Ishikawa (cell line): ENCODE measurements at regions not wholly inside any gene's neighbourhood (a gene's known extent, or its start where the extent isn't known, plus 50 kb on each side); places are given as distances from the start of the nearest gene placed in this dataset.

Source experiments
- CEBPB ChIP-seq: IDR thresholded peaks from 2 replicates; pipeline ENCODE4 v1.6.1; 2012
- CREB1 ChIP-seq: IDR thresholded peaks from 2 replicates; pipeline ENCODE4 v1.6.1; 2012; ENCODE audit warnings: low read depth
- EGR1 ChIP-seq: IDR thresholded peaks from 2 replicates; pipeline ENCODE4 v1.6.1; 2012
- EP300 ChIP-seq: IDR thresholded peaks from 2 replicates; pipeline ENCODE4 v1.6.1; 2012; ENCODE audit warnings: borderline replicate concordance
- FOXM1 ChIP-seq: IDR thresholded peaks from 2 replicates; pipeline ENCODE4 v1.6.1; 2012; ENCODE audit warnings: low read depth, borderline replicate concordance
- MAX ChIP-seq: IDR thresholded peaks from 2 replicates; pipeline ENCODE4 v1.6.1; 2012
- NFIC ChIP-seq: IDR thresholded peaks from 2 replicates; pipeline ENCODE4 v1.6.1; 2012
- RAD21 ChIP-seq: IDR thresholded peaks from 2 replicates; pipeline ENCODE4 v1.6.1; 2012; ENCODE audit warnings: low read depth
- REST ChIP-seq: IDR thresholded peaks from 2 replicates; pipeline ENCODE4 v1.6.1; 2012; ENCODE audit warnings: low read depth, mild to moderate bottlenecking
- TAF1 ChIP-seq: IDR thresholded peaks from 2 replicates; pipeline ENCODE4 v1.6.1; 2012; ENCODE audit warnings: low read depth, mild to moderate bottlenecking
- TCF12 ChIP-seq: IDR thresholded peaks from 2 replicates; pipeline ENCODE4 v1.6.1; 2012; ENCODE audit warnings: low read depth
- TEAD4 ChIP-seq: IDR thresholded peaks from 2 replicates; pipeline ENCODE4 v1.6.1; 2012
- USF1 ChIP-seq: IDR thresholded peaks from 2 replicates; pipeline ENCODE4 v1.6.1; 2012
- YY1 ChIP-seq: IDR thresholded peaks from 2 replicates; pipeline ENCODE4 v1.6.1; 2012; ENCODE audit warnings: low read depth
- ZBTB7A ChIP-seq: IDR thresholded peaks from 2 replicates; pipeline ENCODE4 v1.6.1; 2012; ENCODE audit warnings: low read depth

- TF ChIP-seq REST (no peak), ZBTB7A (no peak), RAD21 (no peak), USF1 (no peak), MAX (no peak), TAF1 (no peak), FOXM1 (no peak), YY1 (no peak), TCF12 (no peak), EGR1 (no peak), TEAD4 (no peak), CREB1 (no peak), EP300 (no peak), NFIC (no peak), CEBPB (no peak)
Observed at GRCh38 chr10:83332690-83333089, 806.6 kb upstream of the GHITM start.

- TF ChIP-seq TCF12 = no peak
- TF ChIP-seq NFIC = no peak
- no peak for TF ChIP-seq CREB1
- no peak for TF ChIP-seq EP300
- TF ChIP-seq MAX = no peak
- no peak for TF ChIP-seq YY1
Observed at GRCh38 chr10:83333566-83333965, 805.7 kb upstream of the GHITM start.

- TF ChIP-seq NFIC = no peak
- no peak for TF ChIP-seq ZBTB7A
- no peak for TF ChIP-seq CREB1
- TF ChIP-seq TEAD4 = no peak
- no peak for TF ChIP-seq USF1
- TF ChIP-seq TCF12 = no peak
- no peak for TF ChIP-seq YY1
Observed at GRCh38 chr10:83343676-83344075, 795.6 kb upstream of the GHITM start.

- TF ChIP-seq TCF12 = no peak
Observed at GRCh38 chr10:83346266-83346910, 792.9 kb upstream of the GHITM start.

GRCh38 chr10:83352588-83352987 is 786.7 kb upstream of the GHITM start:
- no peak for TF ChIP-seq ZBTB7A
- TF ChIP-seq TAF1 = no peak
- TF ChIP-seq TCF12 = no peak
- TF ChIP-seq CEBPB = no peak
- no peak for TF ChIP-seq CREB1
- no peak for TF ChIP-seq EP300
- no peak for TF ChIP-seq REST
- no peak for TF ChIP-seq MAX
- no peak for TF ChIP-seq EGR1
- no peak for TF ChIP-seq TEAD4
- no peak for TF ChIP-seq FOXM1
- TF ChIP-seq YY1 = no peak
- TF ChIP-seq USF1 = no peak
- TF ChIP-seq RAD21 = no peak
- TF ChIP-seq NFIC = no peak

- TF ChIP-seq TAF1 (no peak), TCF12 (no peak), ZBTB7A (no peak), USF1 (no peak), TEAD4 (no peak), REST (no peak), EP300 (no peak), YY1 (no peak), EGR1 (no peak)
Observed at GRCh38 chr10:83354456-83354855, 784.9 kb upstream of the GHITM start.
